H1 (cell line): ENCODE measurements at regions not wholly inside any gene's neighbourhood (a gene's known extent, or its start where the extent isn't known, plus 50 kb on each side); places are given as distances from the start of the nearest gene placed in this dataset.

Experiments used
- CHD7 ChIP-seq: fragments of 300-600 bp; sonication (generic); IDR thresholded peaks from 2 replicates; pipeline ENCODE4 v1.7.1; 2012; ENCODE audit warnings: low read length, moderate library complexity, mild to moderate bottlenecking, inconsistent platforms; ENCODE audit not compliant: insufficient replicate concordance

GRCh38 chr6:48475275-48475674 lies 364.3 kb upstream of the PTCHD4 start (continued):
- TF ChIP-seq CHD7 = no peak
